GM12872 (cell line): ENCODE measurements at regions not wholly inside any gene's neighbourhood (a gene's known extent, or its start where the extent isn't known, plus 50 kb on each side); places are given as distances from the start of the nearest gene placed in this dataset.

Experiments used
- CTCF ChIP-seq: IDR thresholded peaks from 3 replicates; pipeline ENCODE4 v1.5.1; 2011; ENCODE audit warnings: low read depth, mild to moderate bottlenecking, low read length, moderate library complexity; ENCODE audit not compliant: insufficient read depth

- no peak for TF ChIP-seq CTCF
These were observed 650.3 kb downstream of the DCDC2C start for GRCh38 chr2:4353668-4354067.

- no peak for TF ChIP-seq CTCF
These were observed 650.8 kb downstream of the DCDC2C start for GRCh38 chr2:4354164-4354563.

DNA sequence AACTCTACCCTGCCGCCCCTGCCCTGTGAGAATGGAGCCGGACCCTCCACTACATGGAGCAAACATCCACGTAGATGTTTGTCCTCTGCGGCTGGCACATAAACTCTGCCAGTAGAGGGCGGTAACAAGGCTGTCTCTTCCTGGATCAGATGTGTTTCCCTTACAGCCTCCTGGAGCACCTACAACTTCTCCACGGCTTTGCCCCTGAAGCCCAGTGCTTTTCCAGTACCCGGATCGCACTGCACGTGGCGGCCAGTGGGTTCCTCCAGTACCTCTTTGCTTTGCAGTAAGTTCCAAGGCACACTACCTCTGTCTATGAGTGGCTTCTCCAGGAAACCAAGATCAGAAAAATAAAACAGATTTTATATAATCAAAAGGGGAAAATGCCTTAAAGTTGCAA, 651.3 kb downstream of the DCDC2C start:
- peak; percentile 45; the same call in 2 of the 3 replicates for TF ChIP-seq CTCF

GRCh38 chr2:4356109-4356508, 652.7 kb downstream of the DCDC2C start:
- no peak for TF ChIP-seq CTCF

DNA sequence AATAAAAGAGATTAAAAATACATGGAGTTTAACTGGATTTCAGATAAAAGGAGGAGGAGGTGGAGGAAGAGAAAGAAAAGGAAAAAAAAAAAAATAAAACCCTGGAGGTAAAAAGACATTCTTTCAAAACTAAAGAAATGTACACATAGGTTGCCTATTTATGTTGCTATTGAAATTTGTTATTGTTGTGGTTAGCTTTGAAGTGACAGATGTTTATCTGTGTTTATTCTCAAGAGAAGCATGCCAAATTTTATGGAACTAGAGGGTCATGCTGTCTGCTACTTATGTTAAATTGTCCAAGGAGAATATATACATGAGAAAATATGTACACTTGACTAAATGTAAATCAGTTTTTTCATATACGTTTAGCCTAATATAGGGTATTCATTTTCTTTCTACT, 653.2 kb downstream of the DCDC2C start:
- no peak for TF ChIP-seq CTCF

GRCh38 chr2:4357121-4357520, 653.7 kb downstream of the DCDC2C start:
- no peak for TF ChIP-seq CTCF

DNA sequence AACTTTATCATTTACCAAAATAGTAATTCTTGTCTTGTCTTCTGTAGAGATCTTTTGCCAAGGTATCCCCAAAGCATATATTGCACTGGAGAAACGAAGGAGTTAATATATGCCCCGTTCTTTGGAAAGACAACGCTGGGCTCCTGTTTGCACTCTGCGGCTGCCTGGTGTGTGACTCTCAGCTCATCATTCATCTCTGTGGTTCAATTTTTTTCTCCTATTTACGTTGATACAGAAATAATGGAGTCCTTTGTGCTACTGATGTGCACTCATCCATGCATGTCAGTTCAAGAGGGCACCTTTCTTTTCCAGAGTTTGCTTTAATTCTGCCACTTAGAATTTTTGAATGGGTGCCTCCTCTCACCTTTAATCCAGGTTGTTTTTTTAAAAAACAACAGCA, 655.5 kb downstream of the DCDC2C start:
- TF ChIP-seq CTCF = no peak

DNA sequence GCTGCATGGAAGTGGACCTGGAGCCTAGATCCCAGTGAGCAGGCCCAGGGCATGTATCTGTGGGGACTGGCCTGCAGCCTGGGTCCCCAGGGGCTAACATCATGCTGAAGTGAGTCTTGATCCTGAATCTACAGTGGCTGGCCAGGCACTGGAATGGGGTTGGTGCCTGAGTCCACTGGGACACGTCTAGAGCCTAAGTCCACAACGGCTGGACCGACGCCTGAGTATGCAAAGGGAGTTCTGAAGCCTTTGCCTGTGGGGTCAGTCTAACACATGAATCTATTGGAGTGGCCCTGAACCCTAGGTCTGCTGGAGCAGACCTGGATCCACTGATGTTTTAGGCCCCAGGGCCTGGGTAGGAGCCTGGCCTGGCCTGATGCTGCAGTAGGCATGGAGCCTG, 665.5 kb downstream of the DCDC2C start:
- no peak for TF ChIP-seq CTCF
